Lower lobe of right lung (tissue), 2 donors: ENCODE measurements at regions not wholly inside any gene's neighbourhood (a gene's known extent, or its start where the extent isn't known, plus 50 kb on each side); places are given as distances from the start of the nearest gene placed in this dataset.
"Not testable (repeated sequence)": the region's sequence is repeated elsewhere in the genome, so short reads cannot be mapped to it uniquely, and the experiment has no call there.

Experiments
- ATAC-seq, 2 donors: fragments of 200-7000 bp; cut with Tn5 transposase; one replicate each; pipeline ENCODE4 v1.9.1; 2020 to 2022; ENCODE audit warnings: mild to moderate bottlenecking in 2 of 2, moderate library complexity in 2 of 2
- DNase-seq: peaks from one replicate; pipeline ENCODE4 v3.0.0-alpha.2; 2020
- H3K27ac ChIP-seq: fragments of 200-600 bp; one replicate; pipeline ENCODE4 v1.8.0; 2022
- H3K27me3 ChIP-seq: fragments of 200-600 bp; one replicate; pipeline ENCODE4 v1.8.0; 2022; ENCODE audit warnings: low read depth
- H3K36me3 ChIP-seq: fragments of 200-600 bp; one replicate; pipeline ENCODE4 v1.8.0; 2022; ENCODE audit warnings: mild to moderate bottlenecking
- H3K4me1 ChIP-seq: fragments of 200-600 bp; one replicate; pipeline ENCODE4 v1.8.0; 2022
- H3K4me3 ChIP-seq: fragments of 200-600 bp; one replicate; pipeline ENCODE4 v1.8.0; 2022; ENCODE audit warnings: mild to moderate bottlenecking
- H3K9me3 ChIP-seq: fragments of 200-600 bp; one replicate; pipeline ENCODE4 v1.8.0; 2022
- intact Hi-C: fragments of 100-400 bp; cut with DNase I; formaldehyde crosslinking; loops from one replicate; pipeline ENCODE4 v1.11.0; 2022
- TF ChIP-seq, protein P1 (sequence below): fragments of 200-600 bp; IDR thresholded peaks from one replicate; pipeline ENCODE4 v1.8.0; 2022; ENCODE audit warnings: antibody characterized with exemption, mild to moderate bottlenecking
- donor health status: DM: no; HTN: yes; CAD: no; lungs with severe emphysema.

DNA sequence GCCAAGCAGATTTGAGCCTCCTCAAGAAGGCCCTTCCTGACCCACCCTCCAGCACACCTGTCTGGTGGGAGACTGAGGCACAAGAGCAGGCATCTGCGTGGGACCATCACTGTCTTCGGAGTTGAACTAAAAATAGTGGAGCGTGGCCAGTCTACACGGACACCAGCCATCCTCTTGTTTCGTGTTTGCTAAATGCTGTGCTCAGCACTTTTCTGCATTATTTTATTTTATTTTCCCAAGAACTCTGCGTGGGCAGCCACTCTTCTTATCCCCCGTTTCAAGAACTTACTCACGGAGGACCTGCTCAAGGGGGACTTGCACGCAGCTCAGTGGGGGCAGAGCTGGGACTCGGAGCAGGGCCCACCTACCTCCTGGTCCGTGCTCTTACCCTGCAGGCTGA lies 60.8 kb downstream of the SOCS3 start:
- no peak overlapping the region for H3K4me3 ChIP-seq
- TF ChIP-seq, protein P1, sequence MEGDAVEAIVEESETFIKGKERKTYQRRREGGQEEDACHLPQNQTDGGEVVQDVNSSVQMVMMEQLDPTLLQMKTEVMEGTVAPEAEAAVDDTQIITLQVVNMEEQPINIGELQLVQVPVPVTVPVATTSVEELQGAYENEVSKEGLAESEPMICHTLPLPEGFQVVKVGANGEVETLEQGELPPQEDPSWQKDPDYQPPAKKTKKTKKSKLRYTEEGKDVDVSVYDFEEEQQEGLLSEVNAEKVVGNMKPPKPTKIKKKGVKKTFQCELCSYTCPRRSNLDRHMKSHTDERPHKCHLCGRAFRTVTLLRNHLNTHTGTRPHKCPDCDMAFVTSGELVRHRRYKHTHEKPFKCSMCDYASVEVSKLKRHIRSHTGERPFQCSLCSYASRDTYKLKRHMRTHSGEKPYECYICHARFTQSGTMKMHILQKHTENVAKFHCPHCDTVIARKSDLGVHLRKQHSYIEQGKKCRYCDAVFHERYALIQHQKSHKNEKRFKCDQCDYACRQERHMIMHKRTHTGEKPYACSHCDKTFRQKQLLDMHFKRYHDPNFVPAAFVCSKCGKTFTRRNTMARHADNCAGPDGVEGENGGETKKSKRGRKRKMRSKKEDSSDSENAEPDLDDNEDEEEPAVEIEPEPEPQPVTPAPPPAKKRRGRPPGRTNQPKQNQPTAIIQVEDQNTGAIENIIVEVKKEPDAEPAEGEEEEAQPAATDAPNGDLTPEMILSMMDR, result no peak
- DNase-seq (no peak), ATAC-seq (no peak)
- intact Hi-C loops, result no loop called here
- H3K27ac ChIP-seq, result no peak overlapping the region
- no peaks in the 10 kb centered on the region for H3K36me3 ChIP-seq
- H3K4me1 ChIP-seq, result no peaks in the 10 kb centered on the region
- no peaks in the 10 kb centered on the region for H3K27me3 ChIP-seq
- no peaks in the 10 kb centered on the region for H3K9me3 ChIP-seq

DNA sequence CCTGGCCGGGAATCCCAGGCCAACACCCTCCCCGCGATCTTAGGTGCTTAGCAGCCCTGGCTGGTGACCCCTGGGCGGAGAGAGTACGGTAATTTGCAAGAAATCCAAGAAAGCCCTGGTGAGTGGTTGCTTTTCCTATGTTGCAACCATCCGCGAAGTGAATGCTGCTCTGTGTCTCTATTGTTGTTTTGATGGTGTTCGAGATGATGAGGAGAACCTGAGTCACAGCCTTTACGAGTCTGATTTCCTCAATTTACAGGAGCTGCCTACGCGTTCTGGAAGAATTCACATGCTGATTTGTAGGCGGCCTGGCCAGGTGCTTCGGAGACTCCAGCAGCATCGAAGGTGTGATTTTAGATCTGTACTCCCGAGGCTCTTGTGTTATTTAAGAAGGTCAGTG lies 63.3 kb downstream of the TMEM235 start:
- Histone ChIP-seq H3K9me3 (no peaks in the 10 kb centered on the region), H3K4me1 (no peaks in the 10 kb centered on the region), H3K27me3 (no peaks in the 10 kb centered on the region), H3K4me3 (no peak overlapping the region), H3K36me3 (no peaks in the 10 kb centered on the region), H3K27ac (no peak overlapping the region)
- intact Hi-C loops, result no loop called here
- ATAC-seq (no peak), DNase-seq (no peak)
- TF ChIP-seq, protein P1, result no peak

DNA sequence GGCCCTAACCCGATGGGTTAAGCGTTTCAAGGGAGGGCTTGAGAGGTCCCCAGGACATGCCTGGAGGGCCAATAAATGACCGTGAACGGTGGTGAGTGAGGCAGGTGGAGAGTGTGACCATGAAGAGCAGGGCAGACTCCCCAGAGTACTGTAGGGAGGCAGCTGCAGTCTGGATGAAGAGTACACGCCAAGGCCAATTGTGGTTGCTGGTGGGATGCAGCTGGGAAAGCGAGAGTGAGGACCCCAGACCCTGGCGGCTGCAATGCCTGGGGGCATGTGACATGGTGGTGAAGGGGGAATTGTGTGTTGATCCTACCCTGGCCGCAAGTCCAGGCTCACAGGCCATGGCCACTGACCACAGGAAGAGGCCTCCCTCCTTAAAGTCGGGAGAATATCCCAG lies 62.9 kb downstream of the TMEM235 start:
- DNase-seq (no peak), ATAC-seq (no peak)
- Histone ChIP-seq H3K4me3 (no peak overlapping the region), H3K4me1 (no peaks in the 10 kb centered on the region), H3K27ac (no peak overlapping the region), H3K27me3 (no peaks in the 10 kb centered on the region), H3K9me3 (no peaks in the 10 kb centered on the region), H3K36me3 (no peaks in the 10 kb centered on the region)
- TF ChIP-seq, protein P1, result no peak
- intact Hi-C loops, result no loop called here

DNA sequence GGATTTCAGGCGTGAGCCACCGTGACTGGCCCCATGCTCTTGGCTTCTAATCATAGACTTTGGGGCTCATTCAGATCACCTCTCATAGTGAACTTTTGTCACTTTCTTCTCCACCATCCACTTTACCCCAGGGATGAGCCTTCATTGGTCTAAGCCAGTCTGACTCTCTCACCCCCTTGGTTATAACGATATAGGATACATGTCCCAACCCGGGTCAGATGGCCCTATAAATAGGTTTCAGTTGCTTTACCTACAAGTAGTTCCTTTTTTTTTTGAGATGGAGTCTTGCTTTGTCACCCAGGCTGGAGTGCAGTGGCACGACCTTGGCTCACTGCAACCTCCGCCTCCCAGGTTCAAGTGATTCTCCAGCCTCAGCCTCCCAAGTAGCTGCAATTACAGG lies 61.7 kb downstream of the TMEM235 start:
- H3K4me1 ChIP-seq, intact Hi-C loops, H3K9me3 ChIP-seq, ATAC-seq, DNase-seq, H3K27ac ChIP-seq, H3K36me3 ChIP-seq, H3K4me3 ChIP-seq, H3K27me3 ChIP-seq: not testable (repeated sequence)

DNA sequence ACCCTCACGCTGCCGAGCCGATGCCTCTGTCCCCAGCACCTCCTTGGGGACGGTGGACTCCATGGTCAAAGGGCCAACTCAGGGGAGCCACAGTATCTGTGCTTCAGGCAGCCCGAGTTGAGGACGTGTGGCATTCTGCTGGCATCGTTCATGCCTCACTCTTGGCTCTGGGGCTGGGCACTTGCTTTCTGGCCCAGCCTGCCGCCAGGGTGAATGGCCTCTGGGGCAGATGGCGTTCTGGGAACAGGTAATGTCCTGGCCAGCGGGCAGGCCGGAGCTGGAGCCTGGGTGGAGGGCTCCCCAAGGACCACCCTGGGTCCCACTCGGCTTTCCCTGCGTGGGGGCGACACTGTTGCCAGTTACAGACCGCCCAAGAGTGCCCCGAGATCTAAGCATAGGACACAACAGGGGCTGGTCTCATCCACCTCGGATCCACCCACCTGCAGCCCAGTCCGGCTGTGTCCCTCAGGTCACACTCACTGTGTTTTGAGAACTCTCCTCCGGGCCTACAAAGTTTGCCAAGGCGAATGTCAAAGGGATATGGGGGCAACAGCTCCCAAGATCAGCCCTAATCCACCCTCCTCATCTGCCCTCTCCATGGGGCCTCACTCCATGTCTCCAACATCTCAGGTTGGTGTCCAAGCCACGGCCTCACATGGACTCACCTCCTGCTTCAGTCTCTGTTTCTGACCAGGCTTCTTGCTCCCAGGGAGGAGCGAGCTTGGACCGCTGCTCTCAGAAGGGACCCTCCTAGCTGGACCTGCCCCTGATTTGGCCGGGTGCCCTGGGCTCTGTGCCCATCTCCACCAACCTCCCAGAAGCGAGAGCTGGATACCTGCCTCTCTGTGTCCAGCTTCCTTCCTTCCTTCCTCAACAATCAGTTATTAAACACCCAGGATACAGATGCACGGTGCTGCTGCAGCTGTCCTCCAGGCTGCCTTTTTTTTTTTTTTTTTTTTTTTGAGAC lies 60.8 kb downstream of the TMEM235 start:
- Histone ChIP-seq H3K27ac (no peak overlapping the region), H3K36me3 (no peaks in the 10 kb centered on the region), H3K27me3 (no peaks in the 10 kb centered on the region), H3K9me3 (no peaks in the 10 kb centered on the region), H3K4me1 (no peaks in the 10 kb centered on the region), H3K4me3 (no peak overlapping the region)
- intact Hi-C loops, result no loop called here
- DNase-seq (no peak), ATAC-seq (no peak)
- TF ChIP-seq, protein P1, result no peak

DNA sequence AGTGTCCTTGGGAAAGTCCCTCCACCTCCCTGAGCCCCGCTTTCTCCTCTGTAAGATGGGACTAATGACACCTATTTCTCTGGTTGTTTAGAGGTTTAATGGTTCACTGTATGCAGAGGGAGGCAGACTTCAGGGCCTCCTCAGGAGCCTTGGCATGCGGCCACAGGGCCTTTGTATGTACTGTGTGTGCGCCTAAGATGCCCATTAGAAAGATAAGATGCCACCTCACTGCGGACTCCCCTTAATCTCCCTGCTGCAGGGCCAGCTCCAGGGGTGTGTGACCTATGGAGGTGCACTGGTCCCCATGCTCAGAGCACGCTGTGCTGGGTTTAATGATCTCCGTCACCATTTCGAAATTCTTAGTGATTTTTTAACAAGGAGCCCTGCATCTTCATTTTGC lies 59.3 kb downstream of the TMEM235 start:
- no peaks in the 10 kb centered on the region for H3K27me3 ChIP-seq
- intact Hi-C loops, result no loop called here
- H3K4me3 ChIP-seq, result no peak overlapping the region
- H3K27ac ChIP-seq, result no peak overlapping the region
- H3K36me3 ChIP-seq, result no peaks in the 10 kb centered on the region
- no peaks in the 10 kb centered on the region for H3K4me1 ChIP-seq
- ATAC-seq, result no peak
- no peaks in the 10 kb centered on the region for H3K9me3 ChIP-seq
- DNase-seq, result no peak
- TF ChIP-seq, protein P1, result no peak
